GM18505 (cell line): ENCODE measurements at regions not wholly inside any gene's neighbourhood (a gene's known extent, or its start where the extent isn't known, plus 50 kb on each side); places are given as distances from the start of the nearest gene placed in this dataset.
A peak's percentile ranks its signal among the peaks of the same experiment; 100 is the strongest.

ENCODE experiments used
- ATAC-seq: cut with Tn5 transposase; IDR thresholded peaks from one replicate; pipeline ENCODE4 v1.9.1; 2021; ENCODE audit not compliant: unreplicated experiment
- POLR2A ChIP-seq: IDR thresholded peaks from 4 replicates; pipeline ENCODE4 v1.6.1; 2011; ENCODE audit warnings: borderline replicate concordance; ENCODE audit not compliant: insufficient read depth, insufficient read length; ENCODE audit errors: extremely low read depth

GRCh38 chr4:89586318-89586717, 250.6 kb downstream of the SNCA start:
- no peak for TF ChIP-seq POLR2A
- ATAC-seq, result no peak

- ATAC-seq, result no peak
- TF ChIP-seq POLR2A, result no peak
These were observed 254.0 kb downstream of the SNCA start for GRCh38 chr4:89582756-89583505.

- ATAC-seq, result no peak
- no peak for TF ChIP-seq POLR2A
These were observed 257.2 kb downstream of the SNCA start for GRCh38 chr4:89579771-89580170.

- TF ChIP-seq POLR2A, result no peak
These were observed 260.7 kb downstream of the SNCA start for GRCh38 chr4:89576246-89576645.

GRCh38 chr4:89575840-89576239, 261.1 kb downstream of the SNCA start:
- ATAC-seq, result no peak
- no peak for TF ChIP-seq POLR2A

More at GRCh38 chr4:89576246-89576645, 260.7 kb downstream of the SNCA start:
- no peak for ATAC-seq

GRCh38 chr4:89574176-89574575, 262.8 kb downstream of the SNCA start:
- no peak for ATAC-seq
- TF ChIP-seq POLR2A, result no peak

GRCh38 chr4:89573656-89574055, 263.3 kb downstream of the SNCA start:
- TF ChIP-seq POLR2A, result no peak
- no peak for ATAC-seq

- no peak for ATAC-seq
- TF ChIP-seq POLR2A, result no peak
These were observed 264.6 kb downstream of the SNCA start for GRCh38 chr4:89572224-89572858.

- TF ChIP-seq POLR2A, result no peak
- no peak for ATAC-seq
These were observed 263.3 kb upstream of the GPRIN3 start for GRCh38 chr4:89570931-89571330.

GRCh38 chr4:89567936-89568335, 260.3 kb upstream of the GPRIN3 start:
- TF ChIP-seq POLR2A, result no peak
- ATAC-seq, result no peak

- TF ChIP-seq POLR2A, result no peak
- peak; percentile 62 for ATAC-seq
These were observed 255.8 kb upstream of the GPRIN3 start for GRCh38 chr4:89563431-89563830.

- ATAC-seq, result no peak
- TF ChIP-seq POLR2A, result no peak
These were observed 255.1 kb upstream of the GPRIN3 start for GRCh38 chr4:89562746-89563145.

- no peak for ATAC-seq
- no peak for TF ChIP-seq POLR2A
These were observed 253.4 kb upstream of the GPRIN3 start for GRCh38 chr4:89561048-89561447.

GRCh38 chr4:89558147-89558546, 250.5 kb upstream of the GPRIN3 start:
- no peak for TF ChIP-seq POLR2A
- no peak for ATAC-seq
